ENCODE measurements at regions not wholly inside any gene's neighbourhood (a gene's known extent, or its start where the extent isn't known, plus 50 kb on each side); places are given as distances from the start of the nearest gene placed in this dataset.

DNA sequence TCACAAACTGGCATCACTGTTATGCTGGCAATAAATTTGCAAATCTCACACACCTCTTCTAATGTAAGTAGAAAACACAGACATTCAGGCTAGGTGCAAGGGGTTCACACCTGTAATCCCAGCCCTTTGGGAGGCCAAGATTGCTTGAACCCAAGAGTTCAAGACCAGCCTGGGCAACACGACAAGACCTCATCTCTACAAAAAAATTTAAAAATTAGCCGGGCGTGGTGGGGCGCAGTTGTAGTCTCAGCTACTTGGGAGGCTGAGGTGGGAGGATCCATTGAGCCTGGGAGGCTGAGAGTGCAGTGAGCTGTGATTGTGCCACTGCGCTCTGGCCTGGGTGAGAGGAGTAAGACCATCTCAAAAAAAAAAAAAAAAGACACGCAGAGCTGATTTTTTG is 83.1 kb upstream of the ENPP6 start:
- TF ChIP-seq POLR2A (IDR thresholded peaks at IDR 0.05), result no peak
- TF ChIP-seq, protein P1, sequence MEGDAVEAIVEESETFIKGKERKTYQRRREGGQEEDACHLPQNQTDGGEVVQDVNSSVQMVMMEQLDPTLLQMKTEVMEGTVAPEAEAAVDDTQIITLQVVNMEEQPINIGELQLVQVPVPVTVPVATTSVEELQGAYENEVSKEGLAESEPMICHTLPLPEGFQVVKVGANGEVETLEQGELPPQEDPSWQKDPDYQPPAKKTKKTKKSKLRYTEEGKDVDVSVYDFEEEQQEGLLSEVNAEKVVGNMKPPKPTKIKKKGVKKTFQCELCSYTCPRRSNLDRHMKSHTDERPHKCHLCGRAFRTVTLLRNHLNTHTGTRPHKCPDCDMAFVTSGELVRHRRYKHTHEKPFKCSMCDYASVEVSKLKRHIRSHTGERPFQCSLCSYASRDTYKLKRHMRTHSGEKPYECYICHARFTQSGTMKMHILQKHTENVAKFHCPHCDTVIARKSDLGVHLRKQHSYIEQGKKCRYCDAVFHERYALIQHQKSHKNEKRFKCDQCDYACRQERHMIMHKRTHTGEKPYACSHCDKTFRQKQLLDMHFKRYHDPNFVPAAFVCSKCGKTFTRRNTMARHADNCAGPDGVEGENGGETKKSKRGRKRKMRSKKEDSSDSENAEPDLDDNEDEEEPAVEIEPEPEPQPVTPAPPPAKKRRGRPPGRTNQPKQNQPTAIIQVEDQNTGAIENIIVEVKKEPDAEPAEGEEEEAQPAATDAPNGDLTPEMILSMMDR (IDR thresholded peaks at IDR 0.05), result no peak
